ENCODE measurements at regions not wholly inside any gene's neighbourhood (a gene's known extent, or its start where the extent isn't known, plus 50 kb on each side); places are given as distances from the start of the nearest gene placed in this dataset.

- Histone ChIP-seq H3K4me3 (no peak overlapping the region), H3K27me3 (no peaks in the 10 kb centered on the region), H3K27ac (no peak overlapping the region), H3K9me3 (no peaks in the 10 kb centered on the region), H3K4me1 (no peaks in the 10 kb centered on the region), H3K36me3 (no peaks in the 10 kb centered on the region)
- DNase-seq: no peak
- intact Hi-C loops (cut with DNase I; ENCODE audit: low total_unique reads): no loop called here
- TF ChIP-seq CTCF (IDR thresholded peaks at IDR 0.05) (no peak), POLR2A (IDR thresholded peaks at IDR 0.05) (no peak)
Measured at GRCh38 chr10:90204131-90204955, 503.0 kb downstream of the KIF20B start.

GRCh38 chr10:90204956-90205314, 503.5 kb downstream of the KIF20B start:
- intact Hi-C loops (cut with DNase I; ENCODE audit: low total_unique reads): no loop called here
- H3K4me3 ChIP-seq: no peak overlapping the region
- no peaks in the 10 kb centered on the region for H3K9me3 ChIP-seq
- H3K27ac ChIP-seq: no peak overlapping the region
- DNase-seq: no peak
- TF ChIP-seq CTCF (IDR thresholded peaks at IDR 0.05) (no peak), POLR2A (IDR thresholded peaks at IDR 0.05) (no peak)
- no peaks in the 10 kb centered on the region for H3K27me3 ChIP-seq
- no peaks in the 10 kb centered on the region for H3K4me1 ChIP-seq
- no peaks in the 10 kb centered on the region for H3K36me3 ChIP-seq

GRCh38 chr10:90205340-90205739, 503.9 kb downstream of the KIF20B start:
- no peak for TF ChIP-seq POLR2A (IDR thresholded peaks at IDR 0.05)
- no peak for TF ChIP-seq CTCF (IDR thresholded peaks at IDR 0.05)
- Histone ChIP-seq H3K27me3 (no peaks in the 10 kb centered on the region), H3K27ac (no peak overlapping the region), H3K36me3 (no peaks in the 10 kb centered on the region), H3K9me3 (no peaks in the 10 kb centered on the region), H3K4me3 (no peak overlapping the region), H3K4me1 (no peaks in the 10 kb centered on the region)
- intact Hi-C loops (cut with DNase I; ENCODE audit: low total_unique reads): no loop called here
- DNase-seq: no peak

GRCh38 chr10:90213346-90213745, 512.0 kb downstream of the KIF20B start:
- no peak for TF ChIP-seq POLR2A (IDR thresholded peaks at IDR 0.05)
- no peak for TF ChIP-seq CTCF (IDR thresholded peaks at IDR 0.05)
- Histone ChIP-seq H3K9me3 (no peaks in the 10 kb centered on the region), H3K4me1 (no peaks in the 10 kb centered on the region), H3K27ac (no peak overlapping the region), H3K36me3 (no peaks in the 10 kb centered on the region), H3K4me3 (no peak overlapping the region), H3K27me3 (no peaks in the 10 kb centered on the region)
- intact Hi-C loops (cut with DNase I; ENCODE audit: low total_unique reads): no loop called here
- no peak for DNase-seq

- intact Hi-C loops (cut with DNase I; ENCODE audit: low total_unique reads): no loop called here
- Histone ChIP-seq H3K4me1 (no peaks in the 10 kb centered on the region), H3K27ac (no peak overlapping the region), H3K4me3 (no peak overlapping the region), H3K9me3 (no peaks in the 10 kb centered on the region), H3K27me3 (no peaks in the 10 kb centered on the region), H3K36me3 (no peaks in the 10 kb centered on the region)
- DNase-seq: no peak
- TF ChIP-seq CTCF (IDR thresholded peaks at IDR 0.05) (no peak), POLR2A (IDR thresholded peaks at IDR 0.05) (no peak)
Measured at GRCh38 chr10:90218846-90219245, 517.5 kb downstream of the KIF20B start.
